Neural progenitor cell (in vitro differentiated cells): ENCODE measurements at regions not wholly inside any gene's neighbourhood (a gene's known extent, or its start where the extent isn't known, plus 50 kb on each side); places are given as distances from the start of the nearest gene placed in this dataset.

Source experiments
- EZH2 ChIP-seq: fragments of 200-600 bp; sonication (generic); IDR thresholded peaks from 2 replicates; pipeline ENCODE4 v1.6.1; 2017; ENCODE audit warnings: antibody characterized with exemption, mild to moderate bottlenecking, moderate library complexity
- EZH2phosphoT487 ChIP-seq: fragments of 200-600 bp; sonication (generic); IDR thresholded peaks from 2 replicates; pipeline ENCODE4 v1.6.1; 2017; ENCODE audit warnings: antibody characterized with exemption
- TF ChIP-seq, protein P1 (sequence below): fragments of 200-600 bp; sonication (generic); IDR thresholded peaks from 2 replicates; pipeline ENCODE4 v1.5.1; 2017; ENCODE audit warnings: antibody characterized with exemption, mild to moderate bottlenecking

GRCh38 chr22:48504519-48505140 lies 1323.0 kb downstream of the BRD1 start:
- no peak for TF ChIP-seq EZH2
- TF ChIP-seq, protein P1, sequence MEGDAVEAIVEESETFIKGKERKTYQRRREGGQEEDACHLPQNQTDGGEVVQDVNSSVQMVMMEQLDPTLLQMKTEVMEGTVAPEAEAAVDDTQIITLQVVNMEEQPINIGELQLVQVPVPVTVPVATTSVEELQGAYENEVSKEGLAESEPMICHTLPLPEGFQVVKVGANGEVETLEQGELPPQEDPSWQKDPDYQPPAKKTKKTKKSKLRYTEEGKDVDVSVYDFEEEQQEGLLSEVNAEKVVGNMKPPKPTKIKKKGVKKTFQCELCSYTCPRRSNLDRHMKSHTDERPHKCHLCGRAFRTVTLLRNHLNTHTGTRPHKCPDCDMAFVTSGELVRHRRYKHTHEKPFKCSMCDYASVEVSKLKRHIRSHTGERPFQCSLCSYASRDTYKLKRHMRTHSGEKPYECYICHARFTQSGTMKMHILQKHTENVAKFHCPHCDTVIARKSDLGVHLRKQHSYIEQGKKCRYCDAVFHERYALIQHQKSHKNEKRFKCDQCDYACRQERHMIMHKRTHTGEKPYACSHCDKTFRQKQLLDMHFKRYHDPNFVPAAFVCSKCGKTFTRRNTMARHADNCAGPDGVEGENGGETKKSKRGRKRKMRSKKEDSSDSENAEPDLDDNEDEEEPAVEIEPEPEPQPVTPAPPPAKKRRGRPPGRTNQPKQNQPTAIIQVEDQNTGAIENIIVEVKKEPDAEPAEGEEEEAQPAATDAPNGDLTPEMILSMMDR, result no peak
- TF ChIP-seq EZH2phosphoT487, result no peak
